ENCODE measurements at regions not wholly inside any gene's neighbourhood (a gene's known extent, or its start where the extent isn't known, plus 50 kb on each side); places are given as distances from the start of the nearest gene placed in this dataset.
"Not testable (repeated sequence)": the region's sequence is repeated elsewhere in the genome, so short reads cannot be mapped to it uniquely, and the experiment has no call there.

GRCh38 chr12:131633610-131634009 lies 77.3 kb upstream of the SFSWAP start:
- not testable (repeated sequence) for H3K4me2 ChIP-seq (ENCODE audit: insufficient read depth, low read length); H3K79me2 ChIP-seq (ENCODE audit: insufficient read depth, low read length); H3K27me3 ChIP-seq (ENCODE audit: insufficient read depth, low read length); H3K36me3 ChIP-seq (ENCODE audit: insufficient read depth, low read length); H2AFZ ChIP-seq (ENCODE audit: low read length); H3K4me1 ChIP-seq (ENCODE audit: insufficient read depth, low read length); DNase-seq (ENCODE audit: insufficient read length, low spot score, missing footprints); H3K4me3 ChIP-seq (ENCODE audit: insufficient read depth, low read length); H4K20me1 ChIP-seq (ENCODE audit: insufficient read depth, low read length); H3K27ac ChIP-seq (ENCODE audit: low read depth, low read length); H3K9me3 ChIP-seq (ENCODE audit: low read depth, low read length)

GRCh38 chr12:131634037-131634436 lies 76.9 kb upstream of the SFSWAP start:
- no peaks in the 10 kb centered on the region for H3K36me3 ChIP-seq (ENCODE audit: insufficient read depth, low read length)
- no peak for TF ChIP-seq CTCF (IDR thresholded peaks at IDR 0.05; ENCODE audit: extremely low read depth, low read depth, low read length)
- DNase-seq (ENCODE audit: insufficient read length, low spot score, missing footprints): no peak
- no peaks in the 10 kb centered on the region for H3K27me3 ChIP-seq (ENCODE audit: insufficient read depth, low read length)
- no peak overlapping the region for H3K4me3 ChIP-seq (ENCODE audit: insufficient read depth, low read length)
- no peak overlapping the region for H2AFZ ChIP-seq (ENCODE audit: low read length)
- H3K4me1 ChIP-seq (ENCODE audit: insufficient read depth, low read length): no peaks in the 10 kb centered on the region
- no peaks in the 10 kb centered on the region for H3K79me2 ChIP-seq (ENCODE audit: insufficient read depth, low read length)
- H4K20me1 ChIP-seq (ENCODE audit: insufficient read depth, low read length): no peaks in the 10 kb centered on the region
- H3K9me3 ChIP-seq (ENCODE audit: low read depth, low read length): no peaks in the 10 kb centered on the region
- no peak overlapping the region for H3K27ac ChIP-seq (ENCODE audit: low read depth, low read length)
- no peak overlapping the region for H3K4me2 ChIP-seq (ENCODE audit: insufficient read depth, low read length)

GRCh38 chr12:131635012-131635411 lies 75.9 kb upstream of the SFSWAP start:
- not testable (repeated sequence) for H3K79me2 ChIP-seq (ENCODE audit: insufficient read depth, low read length); H3K4me2 ChIP-seq (ENCODE audit: insufficient read depth, low read length); H3K9me3 ChIP-seq (ENCODE audit: low read depth, low read length); H3K27ac ChIP-seq (ENCODE audit: low read depth, low read length); DNase-seq (ENCODE audit: insufficient read length, low spot score, missing footprints); H4K20me1 ChIP-seq (ENCODE audit: insufficient read depth, low read length); H3K27me3 ChIP-seq (ENCODE audit: insufficient read depth, low read length); H3K4me3 ChIP-seq (ENCODE audit: insufficient read depth, low read length); H2AFZ ChIP-seq (ENCODE audit: low read length); H3K36me3 ChIP-seq (ENCODE audit: insufficient read depth, low read length); H3K4me1 ChIP-seq (ENCODE audit: insufficient read depth, low read length)

- no peaks in the 10 kb centered on the region for H3K79me2 ChIP-seq (ENCODE audit: insufficient read depth, low read length)
- H3K27ac ChIP-seq (ENCODE audit: low read depth, low read length): no peak overlapping the region
- no peak for DNase-seq (ENCODE audit: insufficient read length, low spot score, missing footprints)
- H4K20me1 ChIP-seq (ENCODE audit: insufficient read depth, low read length): no peaks in the 10 kb centered on the region
- H3K27me3 ChIP-seq (ENCODE audit: insufficient read depth, low read length): no peaks in the 10 kb centered on the region
- TF ChIP-seq CTCF (IDR thresholded peaks at IDR 0.05; ENCODE audit: extremely low read depth, low read depth, low read length): no peak
- no peaks in the 10 kb centered on the region for H3K36me3 ChIP-seq (ENCODE audit: insufficient read depth, low read length)
- H3K4me3 ChIP-seq (ENCODE audit: insufficient read depth, low read length): no peak overlapping the region
- H3K4me1 ChIP-seq (ENCODE audit: insufficient read depth, low read length): no peaks in the 10 kb centered on the region
- H3K4me2 ChIP-seq (ENCODE audit: insufficient read depth, low read length): no peak overlapping the region
- H3K9me3 ChIP-seq (ENCODE audit: low read depth, low read length): no peaks in the 10 kb centered on the region
- H2AFZ ChIP-seq (ENCODE audit: low read length): no peak overlapping the region
Measured at GRCh38 chr12:131635491-131636122, 75.3 kb upstream of the SFSWAP start.

GRCh38 chr12:131636266-131636665 lies 74.6 kb upstream of the SFSWAP start:
- Histone ChIP-seq H3K9me3 (ENCODE audit: low read depth, low read length) (no peaks in the 10 kb centered on the region), H2AFZ (ENCODE audit: low read length) (no peak overlapping the region), H3K36me3 (ENCODE audit: insufficient read depth, low read length) (no peaks in the 10 kb centered on the region), H3K79me2 (ENCODE audit: insufficient read depth, low read length) (no peaks in the 10 kb centered on the region), H4K20me1 (ENCODE audit: insufficient read depth, low read length) (no peaks in the 10 kb centered on the region), H3K4me2 (ENCODE audit: insufficient read depth, low read length) (no peak overlapping the region), H3K27me3 (ENCODE audit: insufficient read depth, low read length) (no peaks in the 10 kb centered on the region), H3K4me1 (ENCODE audit: insufficient read depth, low read length) (no peaks in the 10 kb centered on the region), H3K4me3 (ENCODE audit: insufficient read depth, low read length) (no peak overlapping the region), H3K27ac (ENCODE audit: low read depth, low read length) (no peak overlapping the region)
- no peak for TF ChIP-seq CTCF (IDR thresholded peaks at IDR 0.05; ENCODE audit: extremely low read depth, low read depth, low read length)
- no peak for DNase-seq (ENCODE audit: insufficient read length, low spot score, missing footprints)

All from osteoblast (primary cell).